MCF 10A (cell line): ENCODE measurements at regions not wholly inside any gene's neighbourhood (a gene's known extent, or its start where the extent isn't known, plus 50 kb on each side); places are given as distances from the start of the nearest gene placed in this dataset.

ENCODE experiments used
- BruUV-seq: library from RNA; stranded (reverse); fragments of 400-500 nt; replicated peaks from 2 replicates; lab custom pipeline; 2021; lab: Mats Ljungman, UMichigan
- CTCF ChIA-PET: fragments of 300-600 bp; sonication (Branson Sonifier 250); formaldehyde crosslinking; extraction: SDS; loops from one replicate; lab custom pipeline; 2021; ENCODE audit warnings: antibody characterized with exemption, inconsistent platforms; lab: Yijun Ruan, JAX
- POLR2A ChIA-PET: fragments of 300-600, 350-650 bp; sonication (Branson Sonifier 250); formaldehyde crosslinking; extraction: SDS; loops from one replicate; lab custom pipeline; 2020; ENCODE audit warnings: antibody characterized with exemption, inconsistent platforms; lab: Yijun Ruan, JAX
- DNase-seq: peaks from one replicate; pipeline ENCODE4 v3.0.0-alpha.2; 2018; ENCODE audit not compliant: unreplicated experiment
- H3K27ac Mint-ChIP-seq: one replicate; pipeline ENCODE4 v1.8.0; 2022; ENCODE audit warnings: mild to moderate bottlenecking, low read depth, mixed read lengths; ENCODE audit not compliant: unreplicated experiment
- H3K27me3 Mint-ChIP-seq: one replicate; pipeline ENCODE4 v1.8.0; 2022; ENCODE audit warnings: mixed read lengths; ENCODE audit not compliant: insufficient read depth, unreplicated experiment
- H3K36me3 Mint-ChIP-seq: one replicate; pipeline ENCODE4 v1.8.0; 2022; ENCODE audit warnings: mild to moderate bottlenecking, moderate library complexity, mixed read lengths; ENCODE audit not compliant: insufficient read depth, unreplicated experiment
- H3K4me1 Mint-ChIP-seq: one replicate; pipeline ENCODE4 v1.8.0; 2022; ENCODE audit warnings: mixed read lengths; ENCODE audit not compliant: insufficient read depth, unreplicated experiment
- H3K4me3 Mint-ChIP-seq: one replicate; pipeline ENCODE4 v1.8.0; 2022; ENCODE audit warnings: mild to moderate bottlenecking, moderate library complexity, mixed read lengths; ENCODE audit not compliant: unreplicated experiment
- H3K9me3 Mint-ChIP-seq: one replicate; pipeline ENCODE4 v1.8.0; 2022; ENCODE audit warnings: mixed read lengths; ENCODE audit not compliant: unreplicated experiment
- CTCF ChIP-seq: fragments of 200-600 bp; IDR thresholded peaks from one replicate; pipeline ENCODE4 v1.8.0; 2022; ENCODE audit warnings: antibody characterized with exemption, mild to moderate bottlenecking; ENCODE audit not compliant: unreplicated experiment
- intact Hi-C: fragments of 100-400 bp; cut with micrococcal nuclease; formaldehyde crosslinking; loops from 2 replicates; pipeline ENCODE4 v1.14.1; 2022

- DNase-seq, result peak; percentile 72
- H3K4me3 Mint-ChIP-seq, result peak overlapping the region; percentile 42
- H3K27ac Mint-ChIP-seq, result peak overlapping the region; percentile 81
Measured at GRCh38 chr14:49946320-49947141, 53.6 kb downstream of the ARF6 start.

GRCh38 chr14:49947506-49947905 is 54.6 kb downstream of the ARF6 start:
- H3K36me3 Mint-ChIP-seq, result no peaks in the 10 kb centered on the region
- no peak overlapping the region for H3K27ac Mint-ChIP-seq
- no peak for TF ChIP-seq CTCF
- H3K27me3 Mint-ChIP-seq, result no peaks in the 10 kb centered on the region
- POLR2A ChIA-PET, result interaction anchor here (0.8 to 13.5 kb wide), 10 partner anchors 10 to 86 kb away, joined by 3 to 222 read pairs (median 10); partner anchors contain the start of gene ARF6
- intact Hi-C loops, result no loop called here
- peaks cover 42% of the 10 kb centered on the region for H3K4me1 Mint-ChIP-seq
- no peak overlapping the region for H3K4me3 Mint-ChIP-seq
- CTCF ChIA-PET, result interaction anchor here (0.7 to 2.6 kb wide), 5 partner anchors 23 to 135 kb away, joined by 3 to 14 read pairs (median 4); no protein-coding TSS in a partner anchor
- no TSS peak for BruUV-seq
- H3K9me3 Mint-ChIP-seq, result no peaks in the 10 kb centered on the region
- no peak for DNase-seq

More at GRCh38 chr14:49946320-49947141, 53.6 kb downstream of the ARF6 start:
- BruUV-seq, result no TSS peak
- intact Hi-C loops, result no loop called here
- H3K9me3 Mint-ChIP-seq, result no peaks in the 10 kb centered on the region
- CTCF ChIA-PET, result interaction anchor here (0.7 to 2.6 kb wide), 7 partner anchors 24 to 155 kb away, joined by 3 to 14 read pairs (median 4); no protein-coding TSS in a partner anchor
- POLR2A ChIA-PET, result interaction anchor here (0.6 to 13.5 kb wide), 19 partner anchors 9 to 94 kb away, joined by 3 to 222 read pairs (median 5); partner anchors contain the start of genes ARF6 and NEMF
- H3K36me3 Mint-ChIP-seq, result no peaks in the 10 kb centered on the region
- no peaks in the 10 kb centered on the region for H3K27me3 Mint-ChIP-seq
- no peak for TF ChIP-seq CTCF
- peaks cover 38% of the 10 kb centered on the region for H3K4me1 Mint-ChIP-seq

GRCh38 chr14:49950275-49951228 is 57.7 kb downstream of the ARF6 start:
- POLR2A ChIA-PET, result interaction anchor here (0.6 to 13.5 kb wide), 36 partner anchors 10 to 582 kb away, joined by 3 to 222 read pairs (median 8); partner anchors contain the start of genes ARF6, MAP4K5 and NEMF
- no peak for TF ChIP-seq CTCF
- peaks cover 42% of the 10 kb centered on the region for H3K4me1 Mint-ChIP-seq
- BruUV-seq, result no TSS peak
- peak; percentile 97 for DNase-seq
- no peaks in the 10 kb centered on the region for H3K9me3 Mint-ChIP-seq
- no peaks in the 10 kb centered on the region for H3K36me3 Mint-ChIP-seq
- peak overlapping the region; percentile 84 for H3K27ac Mint-ChIP-seq
- H3K4me3 Mint-ChIP-seq, result peak overlapping the region; percentile 60
- intact Hi-C loops, result no loop called here
- no peaks in the 10 kb centered on the region for H3K27me3 Mint-ChIP-seq
- CTCF ChIA-PET, result interaction anchor here (0.6 to 5.3 kb wide), 16 partner anchors 10 to 88 kb away, joined by 3 to 42 read pairs (median 5); no protein-coding TSS in a partner anchor
